Liver (tissue), 3 donors: ENCODE measurements at regions not wholly inside any gene's neighbourhood (a gene's known extent, or its start where the extent isn't known, plus 50 kb on each side); places are given as distances from the start of the nearest gene placed in this dataset.

Source experiments
- JUND ChIP-seq, 2 donors: IDR thresholded peaks; 2 replicates each; pipeline ENCODE4 v1.6.1; 2016; ENCODE audit warnings: antibody characterized with exemption in 2 of 2
- YY1 ChIP-seq: IDR thresholded peaks from 2 replicates; pipeline ENCODE4 v1.6.1; 2016; ENCODE audit warnings: antibody characterized with exemption, mild to moderate bottlenecking
- TF ChIP-seq, protein P1 (sequence below): fragments of 150-350 bp; IDR thresholded peaks from 2 replicates; pipeline ENCODE4 v1.5.1; 2017; ENCODE audit warnings: improper control_type of control experiment, low read depth, low read length; ENCODE audit not compliant: missing input control
- TF ChIP-seq, protein P2 (sequence below): IDR thresholded peaks from 2 replicates; pipeline ENCODE4 v1.6.1; 2016; ENCODE audit warnings: antibody characterized with exemption
- TF ChIP-seq, protein P3 (sequence below): IDR thresholded peaks from 2 replicates; pipeline ENCODE4 v1.6.1; 2016; ENCODE audit warnings: antibody characterized with exemption, mild to moderate bottlenecking
- donor health status: healthy.
- donor health status: healthy.

DNA sequence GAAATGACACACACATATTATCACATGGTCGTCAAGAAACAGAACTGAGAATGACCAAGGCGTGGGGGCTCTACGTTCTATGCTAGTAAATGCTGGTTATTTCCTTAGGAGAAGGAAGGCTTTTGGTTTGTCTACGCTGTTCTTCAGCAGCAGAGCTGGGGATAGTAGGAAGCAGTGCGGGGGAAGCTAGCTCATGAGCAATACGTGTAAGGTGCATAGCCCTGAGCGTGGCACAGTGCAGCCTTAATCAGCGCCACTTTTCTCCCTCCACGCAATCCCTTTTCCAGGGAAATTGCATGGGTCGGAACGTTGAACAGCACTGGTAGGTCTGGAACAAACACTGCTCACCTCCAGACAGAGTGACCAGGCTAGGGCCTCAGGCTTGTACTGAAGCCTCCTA is 199.6 kb upstream of the FBXO11 start:
- TF ChIP-seq JUND (IDR thresholded peaks at IDR 0.05) (no peak), YY1 (no peak)
- TF ChIP-seq, protein P1, sequence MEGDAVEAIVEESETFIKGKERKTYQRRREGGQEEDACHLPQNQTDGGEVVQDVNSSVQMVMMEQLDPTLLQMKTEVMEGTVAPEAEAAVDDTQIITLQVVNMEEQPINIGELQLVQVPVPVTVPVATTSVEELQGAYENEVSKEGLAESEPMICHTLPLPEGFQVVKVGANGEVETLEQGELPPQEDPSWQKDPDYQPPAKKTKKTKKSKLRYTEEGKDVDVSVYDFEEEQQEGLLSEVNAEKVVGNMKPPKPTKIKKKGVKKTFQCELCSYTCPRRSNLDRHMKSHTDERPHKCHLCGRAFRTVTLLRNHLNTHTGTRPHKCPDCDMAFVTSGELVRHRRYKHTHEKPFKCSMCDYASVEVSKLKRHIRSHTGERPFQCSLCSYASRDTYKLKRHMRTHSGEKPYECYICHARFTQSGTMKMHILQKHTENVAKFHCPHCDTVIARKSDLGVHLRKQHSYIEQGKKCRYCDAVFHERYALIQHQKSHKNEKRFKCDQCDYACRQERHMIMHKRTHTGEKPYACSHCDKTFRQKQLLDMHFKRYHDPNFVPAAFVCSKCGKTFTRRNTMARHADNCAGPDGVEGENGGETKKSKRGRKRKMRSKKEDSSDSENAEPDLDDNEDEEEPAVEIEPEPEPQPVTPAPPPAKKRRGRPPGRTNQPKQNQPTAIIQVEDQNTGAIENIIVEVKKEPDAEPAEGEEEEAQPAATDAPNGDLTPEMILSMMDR: no peak
- TF ChIP-seq, protein P2, sequence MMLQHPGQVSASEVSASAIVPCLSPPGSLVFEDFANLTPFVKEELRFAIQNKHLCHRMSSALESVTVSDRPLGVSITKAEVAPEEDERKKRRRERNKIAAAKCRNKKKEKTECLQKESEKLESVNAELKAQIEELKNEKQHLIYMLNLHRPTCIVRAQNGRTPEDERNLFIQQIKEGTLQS: no peak
- TF ChIP-seq, protein P3, sequence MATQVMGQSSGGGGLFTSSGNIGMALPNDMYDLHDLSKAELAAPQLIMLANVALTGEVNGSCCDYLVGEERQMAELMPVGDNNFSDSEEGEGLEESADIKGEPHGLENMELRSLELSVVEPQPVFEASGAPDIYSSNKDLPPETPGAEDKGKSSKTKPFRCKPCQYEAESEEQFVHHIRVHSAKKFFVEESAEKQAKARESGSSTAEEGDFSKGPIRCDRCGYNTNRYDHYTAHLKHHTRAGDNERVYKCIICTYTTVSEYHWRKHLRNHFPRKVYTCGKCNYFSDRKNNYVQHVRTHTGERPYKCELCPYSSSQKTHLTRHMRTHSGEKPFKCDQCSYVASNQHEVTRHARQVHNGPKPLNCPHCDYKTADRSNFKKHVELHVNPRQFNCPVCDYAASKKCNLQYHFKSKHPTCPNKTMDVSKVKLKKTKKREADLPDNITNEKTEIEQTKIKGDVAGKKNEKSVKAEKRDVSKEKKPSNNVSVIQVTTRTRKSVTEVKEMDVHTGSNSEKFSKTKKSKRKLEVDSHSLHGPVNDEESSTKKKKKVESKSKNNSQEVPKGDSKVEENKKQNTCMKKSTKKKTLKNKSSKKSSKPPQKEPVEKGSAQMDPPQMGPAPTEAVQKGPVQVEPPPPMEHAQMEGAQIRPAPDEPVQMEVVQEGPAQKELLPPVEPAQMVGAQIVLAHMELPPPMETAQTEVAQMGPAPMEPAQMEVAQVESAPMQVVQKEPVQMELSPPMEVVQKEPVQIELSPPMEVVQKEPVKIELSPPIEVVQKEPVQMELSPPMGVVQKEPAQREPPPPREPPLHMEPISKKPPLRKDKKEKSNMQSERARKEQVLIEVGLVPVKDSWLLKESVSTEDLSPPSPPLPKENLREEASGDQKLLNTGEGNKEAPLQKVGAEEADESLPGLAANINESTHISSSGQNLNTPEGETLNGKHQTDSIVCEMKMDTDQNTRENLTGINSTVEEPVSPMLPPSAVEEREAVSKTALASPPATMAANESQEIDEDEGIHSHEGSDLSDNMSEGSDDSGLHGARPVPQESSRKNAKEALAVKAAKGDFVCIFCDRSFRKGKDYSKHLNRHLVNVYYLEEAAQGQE: no peak
